SK-N-SH treated with all-trans-retinoic acid at 6 μM for 48 hours (cell line): ENCODE measurements at regions not wholly inside any gene's neighbourhood (a gene's known extent, or its start where the extent isn't known, plus 50 kb on each side); places are given as distances from the start of the nearest gene placed in this dataset.

ENCODE experiments used
- ATAC-seq: fragments of 200-7000 bp; cut with Tn5 transposase; 3 replicates; pipeline ENCODE4 v1.9.1; 2020; ENCODE audit warnings: mild to moderate bottlenecking, moderate library complexity
- ARNTL ChIP-seq: fragments of 450-650 bp; formaldehyde crosslinking; IDR thresholded peaks from 2 replicates; pipeline ENCODE4 v1.5.0; 2020; ENCODE audit warnings: low read depth, mild to moderate bottlenecking, moderate library complexity, borderline replicate concordance
- CREB5 ChIP-seq: fragments of 250-450 bp; sonication (Bioruptor Pico); IDR thresholded peaks from 2 replicates; pipeline ENCODE4 v1.5.1; 2020; ENCODE audit warnings: low read depth, mild to moderate bottlenecking, moderate library complexity
- CSDC2 ChIP-seq: fragments of 250-450 bp; sonication (Bioruptor Pico); IDR thresholded peaks from 2 replicates; pipeline ENCODE4 v1.5.0; 2020; ENCODE audit warnings: mild to moderate bottlenecking, moderate library complexity
- CSRNP3 ChIP-seq: fragments of 250-450 bp; sonication (Bioruptor Pico); IDR thresholded peaks from 2 replicates; pipeline ENCODE4 v1.5.1; 2021; ENCODE audit warnings: mild to moderate bottlenecking, moderate library complexity
- ESRRG ChIP-seq: fragments of 250-450 bp; sonication (Bioruptor Pico); IDR thresholded peaks from 2 replicates; pipeline ENCODE4 v1.6.1; 2021; ENCODE audit warnings: mild to moderate bottlenecking
- GLIS3 ChIP-seq: fragments of 250-450 bp; sonication (Bioruptor Pico); IDR thresholded peaks from 2 replicates; pipeline ENCODE4 v1.5.0; 2020; ENCODE audit warnings: mild to moderate bottlenecking, moderate library complexity
- ISL1 ChIP-seq: fragments of 250-450 bp; sonication (Bioruptor Pico); IDR thresholded peaks from 2 replicates; pipeline ENCODE4 v2.1.2; 2022; ENCODE audit warnings: mild to moderate bottlenecking, moderate library complexity
- PATZ1 ChIP-seq: fragments of 250-450 bp; sonication (Bioruptor Pico); IDR thresholded peaks from 2 replicates; pipeline ENCODE4 v1.8.0; 2020; ENCODE audit warnings: mild to moderate bottlenecking, moderate library complexity, borderline replicate concordance
- POU6F1 ChIP-seq: fragments of 250-450 bp; sonication (Bioruptor Pico); IDR thresholded peaks from 2 replicates; pipeline ENCODE4 v1.8.0; 2021; ENCODE audit warnings: low read depth, mild to moderate bottlenecking, moderate library complexity, borderline replicate concordance
- PPARA ChIP-seq: fragments of 250-450 bp; sonication (Bioruptor Pico); IDR thresholded peaks from 2 replicates; pipeline ENCODE4 v1.5.0; 2020; ENCODE audit warnings: mild to moderate bottlenecking, borderline replicate concordance
- SNAI2 ChIP-seq: fragments of 250-450 bp; sonication (Bioruptor Pico); IDR thresholded peaks from 2 replicates; pipeline ENCODE4 v1.5.0; 2020; ENCODE audit warnings: mild to moderate bottlenecking, moderate library complexity
- TOX ChIP-seq: fragments of 250-450 bp; sonication (Bioruptor Pico); IDR thresholded peaks from 2 replicates; pipeline ENCODE4 v1.8.0; 2021; ENCODE audit warnings: mild to moderate bottlenecking, moderate library complexity, borderline replicate concordance
- TSHZ2 ChIP-seq: fragments of 250-450 bp; sonication (Bioruptor Pico); IDR thresholded peaks from 2 replicates; pipeline ENCODE4 v1.5.0; 2020; ENCODE audit warnings: mild to moderate bottlenecking, moderate library complexity
- ZC3H10 ChIP-seq: fragments of 250-450 bp; sonication (Bioruptor Pico); IDR thresholded peaks from 2 replicates; pipeline ENCODE4 v1.5.1; 2021; ENCODE audit warnings: mild to moderate bottlenecking, moderate library complexity
- ZFP3 ChIP-seq: fragments of 250-450 bp; sonication (Bioruptor Pico); IDR thresholded peaks from 2 replicates; pipeline ENCODE4 v1.5.0; 2020; ENCODE audit warnings: mild to moderate bottlenecking, moderate library complexity
- ZFP30 ChIP-seq: fragments of 450-650 bp; formaldehyde crosslinking; IDR thresholded peaks from 2 replicates; pipeline ENCODE4 v1.5.0; 2022; ENCODE audit warnings: mild to moderate bottlenecking, moderate library complexity
- ZNF565 ChIP-seq: fragments of 450-650 bp; formaldehyde crosslinking; conservative IDR thresholded peaks from 2 replicates; pipeline ENCODE4 v1.5.0; 2020; ENCODE audit warnings: low read depth, mild to moderate bottlenecking, moderate library complexity
- ZNF70 ChIP-seq: fragments of 450-650 bp; formaldehyde crosslinking; IDR thresholded peaks from 2 replicates; pipeline ENCODE4 v1.5.0; 2020; ENCODE audit warnings: mild to moderate bottlenecking, moderate library complexity
- ZNF8 ChIP-seq: fragments of 450-650 bp; formaldehyde crosslinking; IDR thresholded peaks from 2 replicates; pipeline ENCODE4 v1.5.0; 2020; ENCODE audit warnings: mild to moderate bottlenecking, moderate library complexity

GRCh38 chr1:43058545-43059360 is 100.1 kb upstream of the SLC2A1 start:
- ATAC-seq: peak; percentile 73

GRCh38 chr1:43058056-43058455 is 99.4 kb upstream of the SLC2A1 start:
- ATAC-seq: no peak
- TF ChIP-seq CREB5 (CRISPR knock-in tag) (no peak), ZC3H10 (CRISPR knock-in tag) (no peak), POU6F1 (CRISPR knock-in tag) (no peak)
- TF ChIP-seq, all 23 proteins: peak for 0

More at GRCh38 chr1:43058545-43059360, 100.1 kb upstream of the SLC2A1 start:
- TF ChIP-seq SNAI2 (CRISPR knock-in tag): no peak
- TF ChIP-seq POU6F1 (CRISPR knock-in tag): no peak
- no peak for TF ChIP-seq PPARA (CRISPR knock-in tag)

GRCh38 chr1:43057567-43057966 is 98.9 kb upstream of the SLC2A1 start:
- TF ChIP-seq TSHZ2 (CRISPR knock-in tag) (no peak), ZC3H10 (CRISPR knock-in tag) (no peak), ESRRG (CRISPR knock-in tag) (no peak), ZNF70 (CRISPR knock-in tag) (no peak), ARNTL (CRISPR knock-in tag) (no peak), ZFP30 (CRISPR knock-in tag) (no peak), ZFP3 (CRISPR knock-in tag) (no peak), CSRNP3 (no peak), PATZ1 (CRISPR knock-in tag) (no peak), ZNF565 (CRISPR knock-in tag) (no peak), ISL1 (CRISPR knock-in tag) (no peak), PPARA (CRISPR knock-in tag) (no peak), GLIS3 (CRISPR knock-in tag) (no peak), SNAI2 (CRISPR knock-in tag) (no peak), TOX (CRISPR knock-in tag) (no peak), CSDC2 (no peak), POU6F1 (CRISPR knock-in tag) (no peak), ZNF8 (CRISPR knock-in tag) (no peak)
- ATAC-seq: no peak
